D721Med (cell line): ENCODE measurements at regions not wholly inside any gene's neighbourhood (a gene's known extent, or its start where the extent isn't known, plus 50 kb on each side); places are given as distances from the start of the nearest gene placed in this dataset.

ENCODE experiments used
- DNase-seq: peaks from one replicate; pipeline ENCODE4 v3.0.0; 2011; ENCODE audit warnings: low spot score; ENCODE audit not compliant: insufficient read length
- FAIRE-seq: peaks from 2 replicates; lab custom pipeline; 2011; peaks lifted over from hg19 to GRCh38; lab: Jason Lieb, UNC
- TF ChIP-seq, protein P1 (sequence below): IDR thresholded peaks from 2 replicates; pipeline ENCODE4 v1.5.1; 2012; ENCODE audit warnings: mild to moderate bottlenecking, control low read depth; ENCODE audit not compliant: insufficient read depth; ENCODE audit errors: missing control alignments

DNA sequence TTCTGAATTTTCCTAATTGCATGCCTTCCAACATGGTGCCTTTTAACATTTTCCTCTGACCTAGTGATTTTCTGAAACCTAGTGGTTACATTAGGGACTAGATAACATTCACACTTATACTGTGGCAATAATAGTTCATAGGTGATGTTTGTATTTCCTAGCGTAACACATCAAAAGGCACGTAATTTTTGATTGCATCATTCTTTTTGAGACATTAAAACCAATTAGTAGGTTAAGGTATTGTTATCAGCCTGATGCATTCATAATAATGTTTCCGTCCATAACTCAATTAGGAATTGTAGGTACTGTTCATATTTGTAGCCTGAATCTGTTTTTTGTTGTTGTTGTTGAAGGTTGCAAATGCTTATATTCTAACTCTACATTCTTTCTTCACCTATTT is 192.4 kb downstream of the ANXA1 start:
- no peak for DNase-seq
- peak; percentile 21 for FAIRE-seq
- TF ChIP-seq, protein P1, sequence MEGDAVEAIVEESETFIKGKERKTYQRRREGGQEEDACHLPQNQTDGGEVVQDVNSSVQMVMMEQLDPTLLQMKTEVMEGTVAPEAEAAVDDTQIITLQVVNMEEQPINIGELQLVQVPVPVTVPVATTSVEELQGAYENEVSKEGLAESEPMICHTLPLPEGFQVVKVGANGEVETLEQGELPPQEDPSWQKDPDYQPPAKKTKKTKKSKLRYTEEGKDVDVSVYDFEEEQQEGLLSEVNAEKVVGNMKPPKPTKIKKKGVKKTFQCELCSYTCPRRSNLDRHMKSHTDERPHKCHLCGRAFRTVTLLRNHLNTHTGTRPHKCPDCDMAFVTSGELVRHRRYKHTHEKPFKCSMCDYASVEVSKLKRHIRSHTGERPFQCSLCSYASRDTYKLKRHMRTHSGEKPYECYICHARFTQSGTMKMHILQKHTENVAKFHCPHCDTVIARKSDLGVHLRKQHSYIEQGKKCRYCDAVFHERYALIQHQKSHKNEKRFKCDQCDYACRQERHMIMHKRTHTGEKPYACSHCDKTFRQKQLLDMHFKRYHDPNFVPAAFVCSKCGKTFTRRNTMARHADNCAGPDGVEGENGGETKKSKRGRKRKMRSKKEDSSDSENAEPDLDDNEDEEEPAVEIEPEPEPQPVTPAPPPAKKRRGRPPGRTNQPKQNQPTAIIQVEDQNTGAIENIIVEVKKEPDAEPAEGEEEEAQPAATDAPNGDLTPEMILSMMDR = no peak

GRCh38 chr9:73347123-73347522 is 195.5 kb downstream of the ANXA1 start:
- FAIRE-seq (no peak), DNase-seq (no peak)
- TF ChIP-seq, protein P1 = no peak

- TF ChIP-seq, protein P1 = no peak
- FAIRE-seq (no peak), DNase-seq (no peak)
Measured at GRCh38 chr9:73347720-73348119, 196.1 kb downstream of the ANXA1 start.

- TF ChIP-seq, protein P1 = no peak
- FAIRE-seq = no peak
- no peak for DNase-seq
Measured at GRCh38 chr9:73348471-73348870, 196.8 kb downstream of the ANXA1 start.

- TF ChIP-seq, protein P1 = no peak
- DNase-seq (no peak), FAIRE-seq (no peak)
Measured at GRCh38 chr9:73349476-73349875, 197.8 kb downstream of the ANXA1 start.

DNA sequence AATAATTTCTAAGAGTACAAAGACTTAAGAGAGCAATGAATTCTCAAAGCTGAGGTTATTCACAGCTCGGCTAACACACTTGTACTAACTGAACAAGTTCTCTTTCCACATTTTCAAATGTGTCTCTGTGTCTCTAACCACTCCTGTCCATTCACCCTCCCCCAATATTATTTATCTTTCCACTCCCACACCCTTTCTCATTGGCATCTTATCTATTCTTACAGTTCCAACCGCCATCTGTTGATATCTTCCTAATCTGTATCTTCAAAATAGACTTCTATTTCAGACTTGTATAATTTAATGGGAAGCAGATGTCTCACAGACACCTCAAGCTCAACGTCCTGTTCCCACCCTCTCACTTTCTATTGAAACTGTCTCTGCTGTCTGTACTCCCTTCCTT is 205.9 kb downstream of the ANXA1 start:
- TF ChIP-seq, protein P1 = no peak
- DNase-seq (no peak), FAIRE-seq (no peak)

DNA sequence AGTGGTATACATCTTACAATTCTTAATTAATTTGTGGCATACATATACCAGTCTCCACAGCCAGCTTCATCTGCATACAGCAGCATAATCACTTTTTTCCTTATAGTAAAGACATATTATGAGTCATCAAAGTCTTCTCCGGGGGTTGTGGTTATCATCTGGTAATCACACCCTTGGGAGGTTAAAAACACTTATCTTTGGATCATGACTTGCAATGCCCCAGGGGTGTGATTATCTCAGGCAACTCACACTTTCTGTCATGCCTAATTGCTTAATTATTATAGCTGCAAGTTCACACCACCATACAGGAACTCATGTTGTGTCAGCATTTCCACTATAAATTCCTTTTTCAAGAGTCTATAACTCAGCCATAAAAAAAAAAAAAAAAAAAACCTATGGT is 218.4 kb downstream of the ANXA1 start:
- TF ChIP-seq, protein P1 = no peak
- FAIRE-seq = no peak
- DNase-seq = no peak
